ENCODE measurements at regions not wholly inside any gene's neighbourhood (a gene's known extent, or its start where the extent isn't known, plus 50 kb on each side); places are given as distances from the start of the nearest gene placed in this dataset.

GRCh38 chr2:134163336-134163735 lies 90.5 kb upstream of the MGAT5 start:
- CTCF ChIA-PET, result no interaction called here
- TF ChIP-seq L3MBTL2 (conservative IDR thresholded peaks at IDR 0.05) (no peak), BHLHE40 (IDR thresholded peaks at IDR 0.05; ENCODE audit: borderline replicate concordance) (no peak), ZNF384 (IDR thresholded peaks at IDR 0.05) (no peak)
- POLR2A ChIA-PET, result interaction anchor here (0.8 kb wide), 1 partner anchor 9 kb away, joined by 3 read pairs; no protein-coding TSS in a partner anchor
- no peak for DNase-seq (ENCODE audit: extremely low spot score)

GRCh38 chr2:134164306-134164705 lies 89.6 kb upstream of the MGAT5 start:
- ChIA-PET POLR2A (no interaction called here), CTCF (no interaction called here)
- TF ChIP-seq ZNF384 (IDR thresholded peaks at IDR 0.05) (no peak), LEF1 (IDR thresholded peaks at IDR 0.05; ENCODE audit: borderline replicate concordance) (no peak), FOXK2 (IDR thresholded peaks at IDR 0.05) (no peak), FOXM1 (IDR thresholded peaks at IDR 0.05; ENCODE audit: borderline replicate concordance) (no peak), TARDBP (IDR thresholded peaks at IDR 0.05) (no peak), FOXA1 (IDR thresholded peaks at IDR 0.05) (no peak), NFRKB (IDR thresholded peaks at IDR 0.05) (no peak), ELF4 (IDR thresholded peaks at IDR 0.05) (no peak), BHLHE40 (IDR thresholded peaks at IDR 0.05; ENCODE audit: borderline replicate concordance) (no peak), CTBP1 (IDR thresholded peaks at IDR 0.05; ENCODE audit: borderline replicate concordance) (no peak), SUZ12 (IDR thresholded peaks at IDR 0.05) (no peak), PKNOX1 (IDR thresholded peaks at IDR 0.05) (no peak), SP1 (IDR thresholded peaks at IDR 0.05) (no peak), HDGF (IDR thresholded peaks at IDR 0.05; ENCODE audit: borderline replicate concordance) (no peak), ARNT (IDR thresholded peaks at IDR 0.05) (no peak), L3MBTL2 (conservative IDR thresholded peaks at IDR 0.05) (no peak)
- DNase-seq (ENCODE audit: extremely low spot score), result no peak

DNA sequence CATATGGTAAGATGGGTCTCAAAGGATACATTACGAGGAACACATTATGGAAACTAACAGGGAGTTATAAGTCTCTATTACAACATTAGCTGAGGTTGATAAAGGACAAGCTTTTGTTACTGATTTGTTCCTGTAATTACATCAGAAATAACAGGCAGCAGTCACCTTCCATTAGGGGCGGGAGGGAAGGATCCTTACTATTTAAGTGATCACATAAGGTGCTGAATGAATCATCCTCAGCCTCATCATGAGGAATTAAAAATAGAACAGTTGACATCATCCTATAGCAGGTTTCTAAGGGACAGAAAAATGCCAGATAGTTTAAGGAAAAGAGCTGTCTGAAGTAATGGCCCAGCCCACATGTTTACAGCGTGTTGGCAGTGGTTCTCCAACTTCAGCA lies 86.9 kb upstream of the MGAT5 start:
- TF ChIP-seq ZNF384 (IDR thresholded peaks at IDR 0.05), result no peak
- POLR2A ChIA-PET, result no interaction called here
- no peak for DNase-seq (ENCODE audit: extremely low spot score)
- CTCF ChIA-PET, result no interaction called here

DNA sequence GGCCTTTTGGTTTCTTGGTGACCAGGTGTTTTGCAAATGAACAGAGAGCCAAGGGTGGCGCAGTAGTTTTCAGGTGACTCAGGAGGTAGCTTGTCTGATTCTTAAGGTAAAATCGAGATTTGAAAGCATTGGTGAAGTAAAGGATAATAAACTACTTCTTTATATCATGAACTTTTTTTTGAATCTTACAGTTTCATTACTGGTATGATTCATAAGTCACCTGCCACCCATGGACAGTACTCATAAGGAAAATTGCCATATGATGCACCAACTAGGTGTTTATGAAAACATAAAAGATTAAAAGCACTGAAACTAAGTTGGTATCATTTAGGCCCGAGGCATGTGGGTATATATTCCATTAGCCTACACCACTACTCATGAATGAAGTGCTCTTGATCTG lies 84.1 kb upstream of the MGAT5 start:
- ChIA-PET POLR2A (no interaction called here), CTCF (no interaction called here)
- no peak for DNase-seq (ENCODE audit: extremely low spot score)
- TF ChIP-seq FOXK2 (IDR thresholded peaks at IDR 0.05) (no peak), FOXM1 (IDR thresholded peaks at IDR 0.05; ENCODE audit: borderline replicate concordance) (no peak), CTBP1 (IDR thresholded peaks at IDR 0.05; ENCODE audit: borderline replicate concordance) (no peak), FOXA1 (IDR thresholded peaks at IDR 0.05) (no peak), LEF1 (IDR thresholded peaks at IDR 0.05; ENCODE audit: borderline replicate concordance) (no peak), HDGF (IDR thresholded peaks at IDR 0.05; ENCODE audit: borderline replicate concordance) (no peak), ZNF384 (IDR thresholded peaks at IDR 0.05) (no peak), SUZ12 (IDR thresholded peaks at IDR 0.05) (no peak), ELF4 (IDR thresholded peaks at IDR 0.05) (no peak), NFRKB (IDR thresholded peaks at IDR 0.05) (no peak), L3MBTL2 (conservative IDR thresholded peaks at IDR 0.05) (no peak), ARNT (IDR thresholded peaks at IDR 0.05) (no peak), PKNOX1 (IDR thresholded peaks at IDR 0.05) (no peak), TARDBP (IDR thresholded peaks at IDR 0.05) (no peak), BHLHE40 (IDR thresholded peaks at IDR 0.05; ENCODE audit: borderline replicate concordance) (no peak), SP1 (IDR thresholded peaks at IDR 0.05) (no peak)

DNA sequence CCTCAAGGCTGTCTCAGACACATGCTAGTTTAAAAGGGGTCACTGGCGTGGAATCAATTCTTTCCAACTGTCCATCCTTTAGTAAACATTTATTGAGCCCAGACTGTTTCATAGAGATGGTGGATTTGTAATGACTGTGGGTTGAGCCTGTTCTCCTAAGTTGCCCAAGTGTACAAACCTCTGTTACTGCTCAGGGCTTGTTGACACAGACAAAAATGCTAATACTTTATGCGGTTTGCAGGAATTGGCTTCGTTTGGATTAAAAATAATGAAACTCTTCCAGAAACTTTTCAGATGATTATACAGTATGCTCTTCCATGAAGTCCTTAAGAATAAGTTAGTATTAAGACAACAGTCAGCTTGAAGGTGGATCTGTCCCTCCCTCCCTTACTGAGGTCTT lies 83.6 kb upstream of the MGAT5 start:
- ChIA-PET CTCF (no interaction called here), POLR2A (no interaction called here)
- TF ChIP-seq FOXM1 (IDR thresholded peaks at IDR 0.05; ENCODE audit: borderline replicate concordance), result no peak
- no peak for TF ChIP-seq BHLHE40 (IDR thresholded peaks at IDR 0.05; ENCODE audit: borderline replicate concordance)
- TF ChIP-seq ELF4 (IDR thresholded peaks at IDR 0.05), result no peak
- no peak for TF ChIP-seq FOXK2 (IDR thresholded peaks at IDR 0.05)
- TF ChIP-seq ZNF384 (IDR thresholded peaks at IDR 0.05), result no peak
- no peak for TF ChIP-seq SP1 (IDR thresholded peaks at IDR 0.05)
- TF ChIP-seq CTBP1 (IDR thresholded peaks at IDR 0.05; ENCODE audit: borderline replicate concordance), result no peak
- TF ChIP-seq NFRKB (IDR thresholded peaks at IDR 0.05), result no peak
- TF ChIP-seq LEF1 (IDR thresholded peaks at IDR 0.05; ENCODE audit: borderline replicate concordance), result no peak
- TF ChIP-seq SUZ12 (IDR thresholded peaks at IDR 0.05), result no peak
- TF ChIP-seq FOXA1 (IDR thresholded peaks at IDR 0.05), result no peak
- TF ChIP-seq HDGF (IDR thresholded peaks at IDR 0.05; ENCODE audit: borderline replicate concordance), result no peak
- TF ChIP-seq TARDBP (IDR thresholded peaks at IDR 0.05), result no peak
- no peak for TF ChIP-seq PKNOX1 (IDR thresholded peaks at IDR 0.05)
- no peak for DNase-seq (ENCODE audit: extremely low spot score)

DNA sequence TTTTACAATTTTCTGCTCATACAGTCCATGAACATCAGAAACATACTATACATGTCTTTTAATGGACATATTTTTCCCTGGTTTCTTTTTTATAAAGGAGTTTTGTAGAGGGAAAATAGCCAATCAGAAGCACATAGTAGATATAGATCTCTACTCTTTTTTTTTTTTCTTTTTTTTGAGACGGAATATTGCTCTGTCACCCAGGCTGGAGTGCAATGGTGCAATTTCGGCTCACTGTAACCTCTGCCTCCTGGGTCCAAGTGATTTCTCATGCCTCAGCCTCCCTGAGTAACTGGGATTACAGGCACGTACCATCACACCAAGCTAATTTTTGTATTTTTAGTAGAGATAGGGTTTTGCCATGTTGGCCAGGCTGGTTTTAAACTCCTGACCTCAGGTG lies 83.2 kb upstream of the MGAT5 start:
- DNase-seq (ENCODE audit: extremely low spot score), result no peak
- CTCF ChIA-PET, result no interaction called here
- no peak for TF ChIP-seq FOXM1 (IDR thresholded peaks at IDR 0.05; ENCODE audit: borderline replicate concordance)
- no peak for TF ChIP-seq SUZ12 (IDR thresholded peaks at IDR 0.05)
- TF ChIP-seq ELF4 (IDR thresholded peaks at IDR 0.05), result no peak
- TF ChIP-seq TARDBP (IDR thresholded peaks at IDR 0.05), result no peak
- TF ChIP-seq CTBP1 (IDR thresholded peaks at IDR 0.05; ENCODE audit: borderline replicate concordance), result no peak
- no peak for TF ChIP-seq ARNT (IDR thresholded peaks at IDR 0.05)
- no peak for TF ChIP-seq ZNF384 (IDR thresholded peaks at IDR 0.05)
- no peak for TF ChIP-seq L3MBTL2 (conservative IDR thresholded peaks at IDR 0.05)
- TF ChIP-seq BHLHE40 (IDR thresholded peaks at IDR 0.05; ENCODE audit: borderline replicate concordance), result no peak
- TF ChIP-seq SP1 (IDR thresholded peaks at IDR 0.05), result no peak
- no peak for TF ChIP-seq NFRKB (IDR thresholded peaks at IDR 0.05)
- no peak for TF ChIP-seq HDGF (IDR thresholded peaks at IDR 0.05; ENCODE audit: borderline replicate concordance)
- TF ChIP-seq LEF1 (IDR thresholded peaks at IDR 0.05; ENCODE audit: borderline replicate concordance), result no peak
- POLR2A ChIA-PET, result interaction anchor here (0.7 kb wide), 1 partner anchor 11 kb away, joined by 4 read pairs; no protein-coding TSS in a partner anchor
